Stomach (tissue), 4 donors: ENCODE measurements at regions not wholly inside any gene's neighbourhood (a gene's known extent, or its start where the extent isn't known, plus 50 kb on each side); places are given as distances from the start of the nearest gene placed in this dataset.

Experiments used
- CTCF ChIP-seq, 7 experiments: fragments of 450-650 bp in 4 of 7; fragments of 200-600 bp in 3 of 7; sonication (generic) in 3 of 7; IDR thresholded peaks; one replicate each; pipeline ENCODE4 v1.5.1; 2016 to 2019; ENCODE audit warnings: antibody characterized with exemption in 7 of 7, control low read depth in 2 of 7, mild to moderate bottlenecking in 1 of 7
- EP300 ChIP-seq: sonication (generic); formaldehyde crosslinking; IDR thresholded peaks from one replicate; pipeline ENCODE4 v1.6.1; 2017; ENCODE audit warnings: antibody characterized with exemption
- POLR2A ChIP-seq, 4 donors: fragments of 450-650 bp; IDR thresholded peaks; one replicate each; pipeline ENCODE4 v1.6.1; 2016; ENCODE audit warnings: antibody characterized with exemption in 4 of 4, control low read depth in 2 of 4, mild to moderate bottlenecking in 1 of 4, moderate library complexity in 1 of 4
- POLR2AphosphoS5 ChIP-seq, 3 donors: sonication (generic); formaldehyde crosslinking; IDR thresholded peaks; one replicate each; pipeline ENCODE4 v1.6.1; 2016; ENCODE audit warnings: antibody characterized with exemption in 3 of 3

GRCh38 chr18:76668119-76668518, 154.2 kb upstream of the ZNF236 start:
- TF ChIP-seq CTCF (IDR thresholded peaks at IDR 0.05) (no peak), EP300 (no peak), POLR2A (IDR thresholded peaks at IDR 0.05) (no peak), POLR2AphosphoS5 (IDR thresholded peaks at IDR 0.05) (no peak)
